Left lung (tissue), 4 donors: ENCODE measurements at regions not wholly inside any gene's neighbourhood (a gene's known extent, or its start where the extent isn't known, plus 50 kb on each side); places are given as distances from the start of the nearest gene placed in this dataset.

Experiments
- ATAC-seq: fragments of 200-7000 bp; cut with Tn5 transposase; one replicate; pipeline ENCODE4 v1.9.1; 2020; ENCODE audit warnings: moderate library complexity
- DNase-seq, 4 donors: peaks; one replicate each; pipeline ENCODE4 v3.0.0-alpha.2; 2013 to 2020
- H3K27ac ChIP-seq, 2 donors: fragments of 200-600 bp; sonication (generic) in 1 of 2; one replicate each; pipeline versions ENCODE4 v1.5.0 to v1.8.0; 2020 to 2021
- H3K27me3 ChIP-seq, 2 donors: fragments of 200-600 bp; sonication (generic) in 1 of 2; one replicate each; pipeline versions ENCODE4 v1.5.0 to v1.8.0; 2020 to 2021
- H3K36me3 ChIP-seq, 2 donors: fragments of 200-600 bp; sonication (generic) in 1 of 2; one replicate each; pipeline versions ENCODE4 v1.5.0 to v1.8.0; 2020 to 2021
- H3K4me1 ChIP-seq, 2 donors: fragments of 200-600 bp; one replicate each; pipeline ENCODE4 v1.8.0; 2021
- H3K4me3 ChIP-seq, 2 donors: fragments of 200-600 bp; sonication (generic) in 1 of 2; one replicate each; pipeline versions ENCODE4 v1.5.0 to v1.8.0; 2020 to 2021; ENCODE audit warnings: mild to moderate bottlenecking in 1 of 2
- H3K9me3 ChIP-seq, 2 donors: fragments of 200-600 bp; sonication (generic) in 1 of 2; one replicate each; pipeline versions ENCODE4 v1.5.0 to v1.8.0; 2020 to 2021
- intact Hi-C, 2 donors: fragments of 100-400 bp; cut with DNase I; formaldehyde crosslinking; loops; one replicate each; pipeline versions ENCODE4 v1.11.2 to v1.14.2; 2022
- TF ChIP-seq, protein P1 (sequence below), 2 donors: fragments of 200-600 bp; sonication (generic) in 1 of 2; IDR thresholded peaks; one replicate each; pipeline versions ENCODE4 v1.5.0 to v1.8.0; 2021; ENCODE audit warnings: antibody characterized with exemption in 2 of 2
- donor health status: DM: no; HTN: yes; CAD: no.
- donor health status: DM: no; HTN: no; CAD: no.

DNA sequence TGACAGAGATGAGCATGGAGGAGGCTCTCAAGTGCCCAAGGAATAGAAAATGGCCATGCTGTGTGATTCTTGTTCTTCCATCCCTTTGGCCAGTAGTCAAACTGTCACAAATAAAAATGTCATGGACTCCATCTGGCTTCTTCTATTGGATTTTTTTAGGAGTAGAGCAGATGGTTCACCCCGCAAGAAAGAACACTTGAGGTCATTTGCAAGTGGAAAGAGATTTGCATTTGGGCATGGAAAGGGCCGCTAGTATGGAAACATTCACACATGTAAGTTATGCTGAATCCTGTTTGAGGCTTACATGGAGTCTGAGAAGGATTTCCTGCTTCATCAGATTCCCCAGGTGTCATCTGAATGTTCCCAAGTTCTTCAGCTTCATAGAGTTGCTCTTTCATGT lies 53.1 kb upstream of the CFAP161 start:
- no peak for DNase-seq
- Histone ChIP-seq H3K27me3 (no peaks in the 10 kb centered on the region), H3K9me3 (no peaks in the 10 kb centered on the region), H3K4me1 (no peaks in the 10 kb centered on the region), H3K27ac (no peak overlapping the region), H3K4me3 (no peak overlapping the region), H3K36me3 (no peaks in the 10 kb centered on the region)
- ATAC-seq, result no peak
- intact Hi-C loops, result no loop called here
- TF ChIP-seq, protein P1, sequence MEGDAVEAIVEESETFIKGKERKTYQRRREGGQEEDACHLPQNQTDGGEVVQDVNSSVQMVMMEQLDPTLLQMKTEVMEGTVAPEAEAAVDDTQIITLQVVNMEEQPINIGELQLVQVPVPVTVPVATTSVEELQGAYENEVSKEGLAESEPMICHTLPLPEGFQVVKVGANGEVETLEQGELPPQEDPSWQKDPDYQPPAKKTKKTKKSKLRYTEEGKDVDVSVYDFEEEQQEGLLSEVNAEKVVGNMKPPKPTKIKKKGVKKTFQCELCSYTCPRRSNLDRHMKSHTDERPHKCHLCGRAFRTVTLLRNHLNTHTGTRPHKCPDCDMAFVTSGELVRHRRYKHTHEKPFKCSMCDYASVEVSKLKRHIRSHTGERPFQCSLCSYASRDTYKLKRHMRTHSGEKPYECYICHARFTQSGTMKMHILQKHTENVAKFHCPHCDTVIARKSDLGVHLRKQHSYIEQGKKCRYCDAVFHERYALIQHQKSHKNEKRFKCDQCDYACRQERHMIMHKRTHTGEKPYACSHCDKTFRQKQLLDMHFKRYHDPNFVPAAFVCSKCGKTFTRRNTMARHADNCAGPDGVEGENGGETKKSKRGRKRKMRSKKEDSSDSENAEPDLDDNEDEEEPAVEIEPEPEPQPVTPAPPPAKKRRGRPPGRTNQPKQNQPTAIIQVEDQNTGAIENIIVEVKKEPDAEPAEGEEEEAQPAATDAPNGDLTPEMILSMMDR (IDR thresholded peaks at IDR 0.05), result no peak

DNA sequence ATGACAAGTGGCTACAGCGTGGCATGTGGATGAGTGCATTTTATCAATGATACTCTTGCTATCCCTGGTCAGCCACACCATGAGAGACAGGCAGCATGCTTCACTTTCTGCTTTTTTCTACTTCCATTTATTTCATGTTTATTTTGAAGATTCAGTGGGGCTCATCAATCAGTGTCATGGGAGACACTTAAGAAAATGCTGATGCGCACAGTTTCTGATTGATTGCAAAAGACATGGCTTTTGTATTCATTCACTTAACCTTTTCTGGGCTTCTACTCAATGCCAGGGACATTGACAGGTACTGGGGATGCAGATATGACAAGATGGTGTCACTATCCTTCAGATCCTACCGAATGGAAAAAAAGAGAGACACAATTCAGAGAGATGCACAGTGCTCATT lies 50.9 kb upstream of the CFAP161 start:
- TF ChIP-seq, protein P1 (IDR thresholded peaks at IDR 0.05), result no peak
- H3K4me1 ChIP-seq, result no peaks in the 10 kb centered on the region
- no peak overlapping the region for H3K27ac ChIP-seq
- H3K9me3 ChIP-seq, result no peaks in the 10 kb centered on the region
- H3K27me3 ChIP-seq, result no peaks in the 10 kb centered on the region
- ATAC-seq (no peak), DNase-seq (no peak)
- intact Hi-C loops, result no loop called here
- no peaks in the 10 kb centered on the region for H3K36me3 ChIP-seq
- H3K4me3 ChIP-seq, result no peak overlapping the region
